Central memory CD4-positive, alpha-beta T cell (primary cell): ENCODE measurements at regions not wholly inside any gene's neighbourhood (a gene's known extent, or its start where the extent isn't known, plus 50 kb on each side); places are given as distances from the start of the nearest gene placed in this dataset.

Experiments
- DNase-seq: peaks from one replicate; pipeline ENCODE4 v3.0.0; 2022

DNA sequence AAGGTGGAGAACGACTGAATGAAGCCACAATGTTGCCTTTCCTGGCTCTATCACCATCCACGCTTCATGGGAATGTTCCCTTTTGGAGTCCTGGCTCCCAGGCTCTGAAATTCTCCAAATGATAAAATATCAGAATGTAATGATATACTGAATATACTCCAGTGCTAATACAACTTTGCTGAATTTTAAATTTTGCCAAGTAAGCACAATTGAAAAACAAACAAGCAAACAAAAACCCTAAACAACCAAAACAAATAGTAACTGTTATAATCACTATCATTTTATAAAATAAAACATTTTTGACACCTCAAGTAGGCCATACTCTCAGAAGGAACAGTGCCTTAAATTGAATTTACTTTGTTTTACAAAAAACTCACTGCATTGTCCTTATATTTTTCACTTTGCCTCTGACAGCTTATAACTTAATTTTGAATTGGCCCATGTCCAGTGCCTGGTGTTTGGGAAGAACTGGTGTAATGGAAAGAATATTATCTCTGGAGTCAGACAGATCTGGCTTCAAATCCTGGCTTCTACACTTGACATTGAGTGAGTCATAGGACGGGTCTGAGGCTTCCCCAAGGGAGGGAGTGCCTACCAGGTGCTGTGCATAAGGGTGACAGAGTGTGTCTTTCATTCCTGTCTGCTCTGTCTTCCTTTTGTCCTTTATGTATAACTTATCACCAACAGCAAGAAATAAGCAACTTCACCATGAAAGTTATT is 698.3 kb downstream of the EPM2A start:
- no peak for DNase-seq

DNA sequence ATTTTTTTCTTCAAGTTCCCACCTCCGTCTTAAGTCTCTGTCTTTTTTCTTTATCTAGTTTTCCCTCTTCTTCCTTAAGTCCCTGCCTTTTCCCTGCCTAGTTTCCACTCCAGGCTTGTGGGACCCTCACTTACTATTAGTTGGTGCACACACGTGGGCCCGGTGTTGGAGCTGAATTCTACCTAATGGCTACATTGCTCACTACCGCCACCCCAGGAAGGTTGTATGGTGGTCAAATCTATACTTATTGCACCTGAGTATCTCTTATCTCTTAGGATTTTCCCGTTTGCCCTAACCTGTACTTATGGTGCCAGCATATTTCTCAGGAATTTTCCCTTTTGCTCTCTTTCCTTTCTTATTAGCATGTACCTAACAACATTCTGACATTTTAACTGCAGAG is 692.8 kb downstream of the EPM2A start:
- no peak for DNase-seq

DNA sequence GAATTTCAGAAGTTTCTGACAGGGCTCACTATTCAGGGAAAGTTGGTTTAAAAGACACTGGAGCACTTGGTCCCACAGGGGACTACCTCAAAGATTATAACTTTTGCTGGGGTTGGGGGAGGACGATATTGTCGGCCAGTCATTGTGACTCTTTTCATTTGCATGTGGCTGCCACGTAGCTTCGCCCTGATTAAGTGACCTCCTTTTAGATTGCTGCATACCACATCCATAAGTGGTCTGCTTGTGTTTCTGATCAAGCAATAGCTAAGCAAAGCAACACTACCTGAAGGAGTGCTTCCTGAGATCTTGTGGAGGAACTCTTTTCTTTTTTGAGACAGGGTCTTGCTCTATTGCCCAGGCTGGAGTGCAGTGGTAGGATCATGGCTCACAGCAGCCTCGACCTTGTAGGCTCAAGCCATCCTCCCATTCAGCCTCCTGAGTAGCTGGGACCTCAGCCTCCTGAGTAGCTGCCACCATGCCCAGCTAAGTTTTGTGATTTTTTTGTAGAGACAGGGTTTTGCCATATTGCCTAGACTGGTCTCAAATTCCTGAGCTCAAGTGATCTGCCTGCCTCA is 691.3 kb downstream of the EPM2A start:
- DNase-seq = no peak

DNA sequence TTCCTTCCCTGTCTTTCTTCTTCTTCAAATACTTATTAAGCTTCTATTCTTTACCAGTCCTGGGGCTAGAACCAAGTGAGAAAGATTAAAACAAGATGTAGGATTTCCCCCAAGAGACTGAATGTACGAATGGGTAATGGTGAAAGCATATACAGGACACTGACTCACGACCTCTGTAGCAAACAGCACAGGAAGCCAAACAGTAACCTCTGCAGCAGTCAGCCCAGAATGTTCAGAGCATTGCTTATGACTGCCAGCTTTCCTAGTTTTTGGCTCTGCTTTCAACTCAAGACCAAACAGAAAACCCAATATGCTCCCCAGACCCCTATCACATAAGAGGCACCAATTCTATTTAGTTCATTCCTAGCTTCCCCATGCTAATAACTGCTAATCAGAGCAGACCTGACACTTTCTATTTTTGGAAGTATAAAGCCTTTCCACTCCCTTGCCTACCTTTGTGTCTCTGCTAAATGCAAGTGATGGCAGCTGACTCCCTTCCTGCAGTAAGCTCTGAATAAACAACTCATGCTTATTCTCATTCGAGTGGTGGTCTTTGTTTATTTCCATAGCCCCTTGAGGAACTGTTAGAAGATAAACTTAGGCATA is 690.6 kb downstream of the EPM2A start:
- DNase-seq = no peak

DNA sequence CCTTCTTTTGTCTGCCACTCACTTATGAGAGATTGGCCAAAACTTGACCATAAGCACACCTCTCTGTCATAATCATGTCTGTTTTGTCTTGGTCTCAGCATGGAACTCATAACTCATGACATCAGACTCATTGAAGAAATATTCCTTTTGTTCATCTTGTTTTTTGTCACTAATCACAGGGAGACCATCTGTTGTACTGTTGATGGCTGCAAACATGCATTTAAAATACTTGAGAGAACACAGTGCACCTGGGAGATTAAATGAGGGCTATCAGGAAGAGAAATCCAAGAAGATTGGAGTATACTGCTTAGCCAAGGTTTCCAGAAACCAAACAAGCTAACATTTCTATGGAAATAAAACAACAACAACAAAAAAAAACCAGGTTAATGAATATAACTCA is 689.7 kb downstream of the EPM2A start:
- DNase-seq = no peak

DNA sequence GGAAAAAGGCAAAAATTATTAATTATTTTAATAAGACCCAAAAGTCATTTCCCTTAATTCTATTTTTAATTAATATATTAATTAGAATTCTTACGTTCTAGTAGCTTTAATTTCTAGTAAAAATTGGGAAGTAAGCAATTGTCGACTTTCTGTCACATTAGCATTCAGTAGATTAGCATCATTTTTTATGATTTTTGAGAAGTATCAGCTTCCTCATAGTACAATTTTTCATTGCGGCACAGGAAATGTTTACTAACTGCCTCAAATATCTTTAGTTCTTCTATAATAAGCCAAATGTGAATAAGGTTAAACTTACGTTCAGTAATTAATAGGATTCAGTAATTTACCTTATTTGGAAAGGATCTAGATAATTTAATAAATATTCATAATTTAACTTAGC is 687.4 kb downstream of the EPM2A start:
- no peak for DNase-seq

DNA sequence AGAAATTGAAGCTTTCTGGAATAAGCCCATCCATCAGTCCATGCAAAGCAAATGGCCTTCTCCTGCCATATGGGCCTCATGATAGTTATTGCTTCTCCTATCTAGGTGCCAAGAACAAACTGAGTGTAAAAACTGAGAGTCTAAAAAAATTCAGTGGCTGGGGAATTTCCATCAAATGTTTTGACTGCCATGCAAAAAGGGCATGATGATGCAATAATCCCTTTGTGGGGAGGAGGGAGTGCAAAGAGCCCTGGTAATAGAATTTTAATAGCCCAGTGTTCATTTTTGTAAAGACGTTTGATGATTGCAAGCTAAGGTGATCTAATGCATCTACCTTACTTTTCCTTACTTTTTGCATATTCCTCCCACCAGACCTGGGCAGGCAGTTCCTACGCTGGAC is 683.7 kb downstream of the EPM2A start:
- DNase-seq = no peak

DNA sequence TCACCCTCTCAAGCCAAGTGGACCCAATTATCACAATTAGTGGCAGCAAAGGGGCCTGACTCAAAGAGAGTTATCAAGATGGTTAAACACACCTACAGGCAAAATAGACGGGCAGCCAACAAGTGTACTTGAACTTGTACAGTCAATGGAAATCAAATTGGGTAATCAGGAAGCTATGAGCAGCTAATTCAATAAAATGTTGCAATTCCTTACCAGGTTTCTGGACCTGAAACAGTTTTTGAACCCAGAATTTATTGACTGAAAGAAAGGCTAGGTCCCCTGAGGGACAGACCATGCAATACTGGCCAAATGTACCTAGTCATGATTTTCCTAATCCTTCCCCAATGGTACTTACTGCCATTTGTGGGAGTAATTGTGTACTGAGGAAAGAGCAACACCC is 679.8 kb downstream of the EPM2A start:
- no peak for DNase-seq

DNA sequence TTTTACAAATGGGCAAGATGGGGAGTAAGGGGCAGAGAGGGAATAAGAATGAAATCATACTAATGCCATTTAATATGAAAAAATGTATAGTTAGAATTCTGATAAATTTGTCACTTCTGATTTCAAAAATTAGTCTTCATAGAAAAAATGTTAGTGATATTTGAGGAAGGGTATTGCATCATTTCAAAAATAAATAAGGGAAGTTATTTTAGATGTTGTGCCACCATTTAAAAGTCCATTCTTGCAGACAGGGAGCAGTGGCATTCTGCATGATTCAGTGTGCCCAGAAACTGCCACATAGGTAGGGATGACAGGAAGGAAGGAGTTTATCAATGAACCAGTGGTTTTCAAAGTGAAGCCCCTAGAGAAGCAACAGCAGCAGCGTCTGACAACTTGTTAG is 674.6 kb downstream of the EPM2A start:
- no peak for DNase-seq

DNA sequence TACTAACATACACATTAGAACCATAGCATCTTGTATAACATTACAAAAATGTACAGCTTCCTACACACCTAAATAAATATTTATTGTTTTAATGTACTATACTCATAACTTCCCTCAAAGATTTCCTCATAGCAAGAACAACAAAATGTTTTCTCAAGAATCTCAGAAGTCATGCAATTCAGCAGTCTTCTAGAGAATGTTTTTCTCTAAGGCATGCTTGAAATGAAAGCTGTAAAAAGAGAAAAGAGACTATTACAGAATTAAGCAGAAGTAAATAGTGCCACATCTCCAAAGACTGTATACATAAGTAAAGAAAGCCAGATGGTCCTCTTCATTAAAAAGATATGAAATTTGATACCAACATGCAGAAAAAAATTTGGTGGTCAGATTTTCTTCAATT is 672.2 kb downstream of the EPM2A start:
- DNase-seq = no peak

DNA sequence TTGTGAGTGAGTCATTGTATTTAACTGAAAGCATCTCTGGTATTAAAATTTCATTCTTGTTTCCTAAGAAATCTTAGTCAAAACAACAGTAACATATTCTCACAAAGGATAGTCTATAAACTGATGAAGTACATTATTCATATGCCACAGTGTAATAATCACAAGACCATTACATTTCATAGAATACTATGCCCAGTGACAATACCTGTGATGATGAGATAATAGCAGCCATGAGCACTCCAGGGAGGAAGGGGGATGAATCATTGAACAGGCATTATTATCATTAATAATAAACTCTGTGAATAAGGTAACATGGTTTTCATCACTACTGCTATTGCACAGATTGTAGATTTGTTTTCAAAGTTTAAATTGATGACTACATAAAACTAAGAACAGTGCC is 667.9 kb downstream of the EPM2A start:
- no peak for DNase-seq

DNA sequence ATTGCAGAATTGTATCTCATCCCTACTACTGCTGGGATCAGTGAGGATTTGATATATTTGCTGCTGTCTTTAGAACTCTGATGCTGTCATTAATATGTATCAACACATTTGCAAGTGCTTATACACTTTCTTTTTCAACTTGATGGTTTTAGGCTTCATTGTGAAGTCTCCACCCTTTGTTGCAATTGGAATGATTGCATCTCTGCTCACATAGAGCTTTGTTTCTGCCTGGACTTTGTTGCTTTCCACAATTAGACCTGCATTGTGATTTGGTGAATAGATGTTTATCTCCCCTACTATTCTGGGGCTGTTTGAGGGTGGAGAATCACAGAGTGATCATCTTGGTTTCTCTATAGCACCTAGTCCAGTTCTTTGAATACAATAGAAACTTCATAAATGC is 666.7 kb downstream of the EPM2A start:
- DNase-seq = no peak

DNA sequence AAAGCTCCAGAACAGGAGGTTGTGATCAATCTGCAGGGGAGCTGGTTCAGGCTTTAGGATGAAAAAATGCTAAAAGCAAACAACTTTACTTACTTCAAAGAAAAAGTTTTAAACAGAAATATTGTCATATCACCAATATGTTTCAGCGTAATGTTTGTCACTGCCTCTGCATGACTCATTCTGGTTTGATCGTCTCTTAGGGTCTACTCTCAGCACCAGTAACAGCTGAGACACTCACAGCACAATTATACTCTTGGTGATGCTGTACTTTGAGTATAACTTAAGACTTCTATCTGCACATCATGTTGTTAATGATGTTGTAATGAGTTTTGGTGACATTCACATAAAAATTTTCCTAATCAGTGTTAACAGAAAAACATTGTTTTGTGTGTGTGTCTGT is 665.4 kb downstream of the EPM2A start:
- no peak for DNase-seq

DNA sequence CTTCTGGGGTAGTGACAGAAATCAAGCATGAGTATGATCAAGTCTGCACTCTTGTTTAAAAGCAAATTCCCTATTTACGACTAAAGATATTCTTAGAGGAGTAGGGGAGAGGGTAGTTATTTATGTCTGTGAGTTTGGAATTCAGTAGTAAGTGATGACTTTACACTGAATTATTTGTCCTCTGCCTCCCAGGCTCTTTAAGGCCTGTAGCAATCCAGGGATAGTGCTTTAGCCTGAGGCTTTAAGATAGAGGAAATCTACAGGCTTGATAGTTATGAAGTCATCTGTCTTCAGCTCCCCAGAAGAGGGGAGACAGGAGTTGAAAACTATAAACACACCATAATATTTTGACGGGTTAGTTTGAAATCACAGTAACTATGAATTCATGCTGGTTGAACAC is 664.5 kb downstream of the EPM2A start:
- DNase-seq = no peak

DNA sequence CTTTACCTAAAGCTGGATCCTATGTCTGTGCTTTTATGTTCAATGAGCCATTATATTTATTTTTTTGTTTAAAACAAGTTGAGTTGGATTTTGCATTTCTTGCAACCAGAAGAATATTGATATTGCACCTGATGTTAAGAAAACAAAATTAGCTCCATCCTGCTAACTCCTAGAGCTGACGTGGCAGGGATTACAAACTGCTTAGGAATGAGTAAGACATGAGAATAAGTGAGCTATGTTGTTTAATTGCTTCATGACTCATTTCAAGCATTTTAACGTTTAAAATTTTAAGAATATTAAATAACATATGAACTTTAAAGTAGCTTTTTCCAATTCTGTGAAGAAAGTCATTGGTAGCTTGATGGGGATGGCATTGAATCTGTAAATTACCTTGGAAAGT is 663.5 kb downstream of the EPM2A start:
- DNase-seq = no peak

DNA sequence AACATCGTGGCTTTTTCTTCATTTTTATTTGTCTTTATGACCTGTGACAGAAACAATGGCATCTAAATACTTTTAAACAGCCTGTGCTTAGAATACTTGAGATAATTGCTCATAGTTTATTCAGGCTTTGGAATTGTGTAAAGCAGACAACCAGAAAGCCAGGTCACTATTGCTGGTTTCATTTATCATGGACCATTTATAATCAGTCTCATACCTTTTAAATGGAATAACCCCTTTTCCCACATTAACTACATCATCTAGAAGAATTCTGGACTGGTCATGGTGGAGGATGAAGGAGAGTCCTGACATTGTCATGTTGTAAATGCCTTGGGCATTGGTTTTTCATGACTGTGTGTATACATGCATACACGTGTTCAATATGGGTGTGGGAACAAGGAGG is 661.5 kb downstream of the EPM2A start:
- no peak for DNase-seq

DNA sequence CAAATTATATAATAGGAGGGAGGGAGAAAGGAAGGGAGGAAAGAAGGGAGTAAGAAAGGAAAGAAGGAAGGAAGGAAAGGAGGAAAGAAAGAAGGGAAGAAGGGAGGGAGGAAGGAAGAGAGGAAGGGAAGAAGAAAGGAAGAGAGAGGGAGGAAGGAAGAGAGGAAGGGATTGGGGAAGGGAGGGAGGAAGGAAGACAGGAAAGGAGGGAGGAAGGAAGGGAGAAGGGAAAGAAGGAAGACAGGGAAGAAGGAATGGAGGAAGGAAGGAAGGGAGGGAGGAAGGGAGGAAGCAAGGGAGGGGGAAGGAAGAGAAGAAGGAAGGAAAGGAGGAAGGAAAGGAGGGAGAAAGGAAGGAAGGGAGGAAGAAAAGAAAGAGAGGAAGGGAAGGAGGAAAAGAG is 660.5 kb downstream of the EPM2A start:
- DNase-seq = no peak

DNA sequence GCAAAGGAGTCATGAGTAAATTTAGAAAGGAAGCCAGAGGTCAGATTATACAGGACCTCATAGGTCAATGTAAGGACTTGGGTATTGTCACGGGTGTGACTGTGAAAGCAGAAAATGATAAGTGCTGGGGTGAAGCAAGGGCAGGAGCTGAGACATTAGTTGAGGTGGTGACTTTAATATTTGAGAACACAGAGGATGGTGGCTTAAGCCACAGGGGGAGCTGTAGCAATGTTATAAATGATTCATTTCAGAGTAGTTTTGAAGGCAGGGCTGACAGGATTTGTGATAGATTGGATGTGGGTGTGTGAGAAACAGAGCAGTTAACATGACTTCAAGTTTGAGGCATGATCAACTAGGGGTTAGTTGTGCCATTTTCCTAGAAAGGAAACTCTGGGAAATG is 659.9 kb downstream of the EPM2A start:
- no peak for DNase-seq

DNA sequence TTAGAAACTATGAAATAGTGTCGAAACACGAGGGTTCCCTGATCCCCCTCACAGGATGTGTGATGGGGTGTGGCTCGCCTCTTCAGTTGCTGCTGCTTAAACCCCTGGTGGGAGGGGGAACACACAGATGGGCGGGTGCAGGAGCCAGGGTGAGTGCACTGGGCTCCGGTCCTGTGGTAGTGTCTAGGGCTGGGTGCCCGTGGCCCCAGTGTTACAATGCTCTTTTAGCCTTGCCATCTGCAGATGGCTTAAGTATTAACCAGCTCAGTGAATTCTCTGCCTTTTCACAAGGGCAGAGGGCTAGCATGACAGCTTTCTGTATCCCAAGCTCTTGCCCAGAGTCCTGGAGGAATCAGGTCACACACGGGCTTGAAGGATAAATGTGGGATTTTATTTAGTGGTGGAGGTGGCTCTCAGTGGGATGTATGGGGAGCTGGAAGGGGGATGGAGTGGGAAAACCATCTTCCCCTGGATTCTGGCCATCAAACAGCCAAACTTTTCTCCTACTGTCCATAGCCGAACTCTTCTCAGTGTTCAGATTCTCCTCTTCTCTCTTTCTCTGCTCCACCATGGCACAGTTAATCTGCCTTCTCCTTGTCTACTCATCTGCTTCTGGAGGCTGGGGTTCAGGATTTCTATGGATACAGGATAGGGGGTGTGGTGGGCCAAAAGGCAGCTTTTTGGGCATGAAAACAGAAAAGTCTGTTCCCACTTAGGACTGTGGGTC is 659.0 kb downstream of the EPM2A start:
- no peak for DNase-seq

DNA sequence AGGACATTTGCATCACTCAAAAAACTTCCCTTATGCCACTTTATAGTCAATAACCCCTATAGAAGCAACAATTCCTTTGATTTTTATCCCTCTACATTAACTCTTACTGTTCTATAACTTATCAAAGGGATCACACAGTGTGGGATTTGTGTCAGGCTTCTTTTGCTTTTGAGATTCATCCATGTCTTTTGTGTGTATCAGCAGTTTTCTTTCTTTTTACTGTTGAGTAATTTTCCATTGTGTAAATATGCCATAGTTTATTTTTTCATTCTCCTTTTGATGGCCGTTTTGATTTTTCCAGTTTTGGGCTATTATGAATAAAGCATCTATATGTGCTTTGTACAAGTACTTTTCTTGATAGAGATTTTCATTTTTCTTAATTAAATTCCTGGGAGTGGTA is 657.9 kb downstream of the EPM2A start:
- DNase-seq = no peak

DNA sequence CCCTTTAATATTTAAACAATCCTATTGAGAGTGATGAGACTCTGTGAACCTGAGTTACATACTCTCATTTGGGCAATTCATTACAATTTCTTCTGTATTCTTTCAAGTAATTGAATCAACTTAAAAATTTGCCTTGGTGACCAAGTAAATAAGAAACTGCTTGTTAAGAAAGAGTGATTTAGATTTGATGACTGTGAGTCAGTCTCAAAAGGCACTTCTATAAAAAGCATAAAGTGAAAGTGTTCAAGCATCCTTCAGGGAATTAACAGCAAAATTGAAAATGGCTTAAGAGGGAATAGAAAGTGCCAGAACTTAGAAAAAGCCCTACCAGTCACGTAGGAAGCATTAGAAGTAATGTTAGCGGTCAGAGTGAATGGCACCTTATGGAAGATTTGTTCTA is 654.7 kb downstream of the EPM2A start:
- no peak for DNase-seq

DNA sequence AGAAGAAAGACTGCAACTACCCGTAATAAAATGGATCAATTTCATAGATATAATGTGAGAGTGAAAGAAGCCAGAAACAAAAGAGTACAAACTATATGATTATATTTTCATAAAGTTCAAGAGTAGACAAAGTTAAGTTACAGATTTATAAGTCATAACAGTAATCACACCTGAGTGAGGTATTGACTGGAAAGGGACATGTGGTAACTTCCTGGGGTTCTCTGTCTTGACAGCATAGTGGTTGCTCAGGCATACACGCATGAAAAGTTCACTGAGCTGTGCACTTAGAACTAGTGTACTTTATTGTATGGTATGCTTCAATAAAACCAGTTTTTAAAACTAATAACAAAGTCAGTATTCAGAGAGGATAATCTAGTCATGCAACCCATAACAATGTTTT is 653.6 kb downstream of the EPM2A start:
- DNase-seq = no peak

DNA sequence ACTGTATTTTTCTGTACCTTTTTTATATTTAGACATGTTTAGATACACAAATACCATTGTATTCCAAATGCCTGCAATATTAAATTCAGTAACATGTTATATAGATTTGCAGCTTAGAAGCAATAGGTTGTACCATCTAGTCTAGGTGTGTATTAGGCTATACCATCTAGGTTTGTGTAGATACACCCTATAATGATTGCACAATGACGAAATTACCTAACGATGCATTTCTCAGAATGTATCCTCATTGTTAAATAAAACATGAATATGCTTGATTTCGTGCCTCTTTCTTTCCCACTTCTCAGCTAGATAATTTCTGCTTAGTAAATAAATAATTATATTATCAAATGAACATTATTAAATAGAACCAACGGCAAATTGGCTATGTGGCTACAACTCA is 653.0 kb downstream of the EPM2A start:
- DNase-seq = no peak

DNA sequence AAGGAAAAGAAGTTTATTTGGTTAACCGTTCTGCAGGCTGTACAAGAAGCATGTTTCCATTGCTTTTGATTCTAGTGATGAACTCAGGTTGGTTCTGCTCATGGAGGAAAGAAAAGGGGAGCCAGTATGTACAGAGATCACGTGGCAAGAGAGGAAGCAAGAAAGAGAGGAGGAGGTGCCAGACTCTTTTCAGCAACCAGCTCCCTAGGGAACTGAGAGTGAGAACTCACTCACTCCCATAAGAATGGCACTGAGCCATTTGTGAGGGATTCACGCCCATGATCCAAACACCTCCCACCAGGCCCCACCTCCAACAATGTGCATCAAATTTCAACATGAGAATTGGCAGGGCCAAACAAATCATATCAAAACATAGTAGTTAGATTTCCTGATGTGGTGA is 649.1 kb downstream of the EPM2A start:
- DNase-seq = no peak
